ENCODE measurements at regions not wholly inside any gene's neighbourhood (a gene's known extent, or its start where the extent isn't known, plus 50 kb on each side); places are given as distances from the start of the nearest gene placed in this dataset.
A peak's percentile ranks its signal among the peaks of the same experiment; 100 is the strongest.

- H4K20me1 ChIP-seq (ENCODE audit: insufficient read depth), result no peaks in the 10 kb centered on the region
- no peak overlapping the region for H3K9ac ChIP-seq
- no peak overlapping the region for H3K4me3 ChIP-seq (IDR thresholded peaks at IDR 0.05; ENCODE audit: insufficient read depth, low read depth, low read length)
- TF ChIP-seq CTCF (conservative IDR thresholded peaks at IDR 0.05; ENCODE audit: low read depth, low read length), result no peak
- H3K4me1 ChIP-seq (ENCODE audit: low read depth, poor library complexity, severe bottlenecking), result no peaks in the 10 kb centered on the region
- no peak overlapping the region for H2AFZ ChIP-seq (ENCODE audit: low read depth)
- H3K79me2 ChIP-seq (ENCODE audit: insufficient read depth, low read depth), result no peaks in the 10 kb centered on the region
- H3K27me3 ChIP-seq (ENCODE audit: insufficient read depth, low read depth), result no peaks in the 10 kb centered on the region
- H3K36me3 ChIP-seq (ENCODE audit: insufficient read depth), result no peaks in the 10 kb centered on the region
- H3K4me2 ChIP-seq, result no peak overlapping the region
- H3K27ac ChIP-seq, result no peak overlapping the region
Measured at GRCh38 chrX:82675104-82675503, 833.0 kb upstream of the POU3F4 start.

- peak; percentile 48; the same call in 1 of the 2 replicates for TF ChIP-seq CTCF (conservative IDR thresholded peaks at IDR 0.05; ENCODE audit: low read depth, low read length)
- no peaks in the 10 kb centered on the region for H4K20me1 ChIP-seq (ENCODE audit: insufficient read depth)
- H3K36me3 ChIP-seq (ENCODE audit: insufficient read depth), result no peaks in the 10 kb centered on the region
- no peak overlapping the region for H3K9ac ChIP-seq
- H3K79me2 ChIP-seq (ENCODE audit: insufficient read depth, low read depth), result no peaks in the 10 kb centered on the region
- H3K27me3 ChIP-seq (ENCODE audit: insufficient read depth, low read depth), result no peaks in the 10 kb centered on the region
- H3K4me3 ChIP-seq (IDR thresholded peaks at IDR 0.05; ENCODE audit: insufficient read depth, low read depth, low read length), result no peak overlapping the region
- H3K27ac ChIP-seq, result no peak overlapping the region
- H3K4me2 ChIP-seq, result no peak overlapping the region
- H2AFZ ChIP-seq (ENCODE audit: low read depth), result no peak overlapping the region
- no peaks in the 10 kb centered on the region for H3K4me1 ChIP-seq (ENCODE audit: low read depth, poor library complexity, severe bottlenecking)
Measured at GRCh38 chrX:82676386-82676785, 831.7 kb upstream of the POU3F4 start.

GRCh38 chrX:82677286-82677685, 830.8 kb upstream of the POU3F4 start:
- Histone ChIP-seq H3K4me3 (IDR thresholded peaks at IDR 0.05; ENCODE audit: insufficient read depth, low read depth, low read length) (no peak overlapping the region), H3K36me3 (ENCODE audit: insufficient read depth) (no peaks in the 10 kb centered on the region), H3K27me3 (ENCODE audit: insufficient read depth, low read depth) (no peaks in the 10 kb centered on the region), H3K4me2 (no peak overlapping the region), H3K9ac (no peak overlapping the region), H2AFZ (ENCODE audit: low read depth) (no peak overlapping the region), H3K27ac (no peak overlapping the region), H3K4me1 (ENCODE audit: low read depth, poor library complexity, severe bottlenecking) (no peaks in the 10 kb centered on the region), H4K20me1 (ENCODE audit: insufficient read depth) (no peaks in the 10 kb centered on the region), H3K79me2 (ENCODE audit: insufficient read depth, low read depth) (no peaks in the 10 kb centered on the region)
- TF ChIP-seq CTCF (conservative IDR thresholded peaks at IDR 0.05; ENCODE audit: low read depth, low read length), result no peak

- Histone ChIP-seq H3K9ac (no peak overlapping the region), H2AFZ (ENCODE audit: low read depth) (no peak overlapping the region), H3K4me1 (ENCODE audit: low read depth, poor library complexity, severe bottlenecking) (no peaks in the 10 kb centered on the region), H4K20me1 (ENCODE audit: insufficient read depth) (no peaks in the 10 kb centered on the region), H3K79me2 (ENCODE audit: insufficient read depth, low read depth) (no peaks in the 10 kb centered on the region), H3K4me2 (no peak overlapping the region), H3K27me3 (ENCODE audit: insufficient read depth, low read depth) (no peaks in the 10 kb centered on the region), H3K36me3 (ENCODE audit: insufficient read depth) (no peaks in the 10 kb centered on the region), H3K4me3 (IDR thresholded peaks at IDR 0.05; ENCODE audit: insufficient read depth, low read depth, low read length) (no peak overlapping the region), H3K27ac (no peak overlapping the region)
- no peak for TF ChIP-seq CTCF (conservative IDR thresholded peaks at IDR 0.05; ENCODE audit: low read depth, low read length)
Measured at GRCh38 chrX:82692991-82693390, 815.1 kb upstream of the POU3F4 start.
